ENCODE measurements at regions not wholly inside any gene's neighbourhood (a gene's known extent, or its start where the extent isn't known, plus 50 kb on each side); places are given as distances from the start of the nearest gene placed in this dataset.

GRCh38 chr12:4855121-4855924, 54.4 kb upstream of the KCNA1 start:
- Histone ChIP-seq H3K9me3 (no peaks in the 10 kb centered on the region), H3K36me3 (ENCODE audit: low read depth, missing control alignments) (no peaks in the 10 kb centered on the region), H3K27me3 (no peaks in the 10 kb centered on the region), H3K27ac (no peak overlapping the region), H3K4me1 (peaks cover 6% of the 10 kb centered on the region), H3K4me3 (no peak overlapping the region)
- 37% methylated on average over 14 of the region's 14 CpGs for WGBS, 2 donors
- peak; percentile 87 for DNase-seq
- intact Hi-C loops (cut with DNase I; ENCODE audit: low total_unique reads) = loop anchor here (5.0 kb wide), 1 partner anchor 147 kb away; no protein-coding TSS in a partner anchor
- TF ChIP-seq POLR2A (IDR thresholded peaks at IDR 0.05) (no peak), CTCF (IDR thresholded peaks at IDR 0.05) (peak; percentile 39 to 82 (median 73))

GRCh38 chr12:4856596-4856995, 53.1 kb upstream of the KCNA1 start:
- Histone ChIP-seq H3K4me1 (peaks cover 6% of the 10 kb centered on the region), H3K27me3 (no peaks in the 10 kb centered on the region), H3K9me3 (no peaks in the 10 kb centered on the region), H3K36me3 (ENCODE audit: low read depth, missing control alignments) (no peaks in the 10 kb centered on the region), H3K4me3 (no peak overlapping the region), H3K27ac (no peak overlapping the region)
- intact Hi-C loops (cut with DNase I; ENCODE audit: low total_unique reads) = loop anchor here (5.0 kb wide), 1 partner anchor 146 kb away; no protein-coding TSS in a partner anchor
- WGBS, 2 donors = 66 to 72% methylated on average over 5 of the region's 5 CpGs
- TF ChIP-seq CTCF (IDR thresholded peaks at IDR 0.05) (no peak), POLR2A (IDR thresholded peaks at IDR 0.05) (no peak)
- no peak for DNase-seq

- H3K4me1 ChIP-seq = peaks cover 6% of the 10 kb centered on the region
- no peak overlapping the region for H3K27ac ChIP-seq
- H3K27me3 ChIP-seq = no peaks in the 10 kb centered on the region
- peak; percentile 56 to 88 (median 69) for TF ChIP-seq CTCF (IDR thresholded peaks at IDR 0.05)
- no peak for TF ChIP-seq POLR2A (IDR thresholded peaks at IDR 0.05)
- H3K4me3 ChIP-seq = no peak overlapping the region
- DNase-seq = peak; percentile 86
- H3K36me3 ChIP-seq (ENCODE audit: low read depth, missing control alignments) = no peaks in the 10 kb centered on the region
- intact Hi-C loops (cut with DNase I; ENCODE audit: low total_unique reads) = loop anchor here (5.0 kb wide), 1 partner anchor 145 kb away; no protein-coding TSS in a partner anchor
- WGBS, 2 donors = 4 to 6% methylated on average over 23 to 24 of the region's 24 CpGs
- H3K9me3 ChIP-seq = no peaks in the 10 kb centered on the region
Observed at GRCh38 chr12:4857472-4858291, 52.0 kb upstream of the KCNA1 start.

- 21 to 28% methylated on average over 9 of the region's 9 CpGs for WGBS, 2 donors
- intact Hi-C loops (cut with DNase I; ENCODE audit: low total_unique reads) = loop anchor here (5.0 kb wide), 1 partner anchor 144 kb away; no protein-coding TSS in a partner anchor
- no peaks in the 10 kb centered on the region for H3K36me3 ChIP-seq (ENCODE audit: low read depth, missing control alignments)
- H3K27ac ChIP-seq = no peak overlapping the region
- H3K27me3 ChIP-seq = no peaks in the 10 kb centered on the region
- TF ChIP-seq POLR2A (IDR thresholded peaks at IDR 0.05) (no peak), CTCF (IDR thresholded peaks at IDR 0.05) (no peak)
- no peak overlapping the region for H3K4me3 ChIP-seq
- no peaks in the 10 kb centered on the region for H3K9me3 ChIP-seq
- peaks cover 6% of the 10 kb centered on the region for H3K4me1 ChIP-seq
- peak; percentile 61 for DNase-seq
Observed at GRCh38 chr12:4858386-4858785, 51.3 kb upstream of the KCNA1 start.
